OCI-LY7 (cell line): ENCODE measurements at regions not wholly inside any gene's neighbourhood (a gene's known extent, or its start where the extent isn't known, plus 50 kb on each side); places are given as distances from the start of the nearest gene placed in this dataset.

ENCODE experiments used
- CTCF ChIP-seq: fragments of 200-600 bp; sonication (generic); conservative IDR thresholded peaks from 2 replicates; pipeline ENCODE4 v1.5.1; 2014; ENCODE audit warnings: mild to moderate bottlenecking, antibody characterized with exemption, low read length, moderate library complexity, mixed read lengths
- EZH2phosphoT487 ChIP-seq: fragments of 200-600 bp; sonication (generic); IDR thresholded peaks from 2 replicates; pipeline ENCODE4 v1.6.1; 2018; ENCODE audit warnings: low read depth, borderline replicate concordance, mild to moderate bottlenecking, mixed run types, antibody characterized with exemption, low read length, moderate library complexity, mixed read lengths

- TF ChIP-seq CTCF (no peak), EZH2phosphoT487 (no peak)
Observed at GRCh38 chr20:48445827-48446226, 382.0 kb downstream of the PREX1 start.
